Kidney epithelial cell (primary cell): ENCODE measurements at regions not wholly inside any gene's neighbourhood (a gene's known extent, or its start where the extent isn't known, plus 50 kb on each side); places are given as distances from the start of the nearest gene placed in this dataset.

Experiments used
- DNase-seq: peaks from one replicate; pipeline ENCODE4 v3.0.0-alpha.2; 2010; ENCODE audit warnings: low read depth
- H3K27me3 ChIP-seq: 2 replicates; pipeline ENCODE4 v1.6.0; 2011; ENCODE audit warnings: low read length; ENCODE audit not compliant: control insufficient read depth, insufficient read depth
- H3K36me3 ChIP-seq: 2 replicates; pipeline ENCODE4 v1.5.1; 2011; ENCODE audit warnings: low read length; ENCODE audit not compliant: control insufficient read depth, insufficient read depth
- H3K4me3 ChIP-seq: 2 replicates; pipeline ENCODE4 v1.5.1; 2011; ENCODE audit warnings: low read depth, mild to moderate bottlenecking, control low read depth, low read length
- TF ChIP-seq, protein P1 (sequence below): IDR thresholded peaks from 2 replicates; pipeline ENCODE4 v1.5.1; 2011; ENCODE audit warnings: mild to moderate bottlenecking, moderate library complexity, low read length, control low read depth, inconsistent platforms; ENCODE audit not compliant: insufficient read depth, poor library complexity, severe bottlenecking

DNA sequence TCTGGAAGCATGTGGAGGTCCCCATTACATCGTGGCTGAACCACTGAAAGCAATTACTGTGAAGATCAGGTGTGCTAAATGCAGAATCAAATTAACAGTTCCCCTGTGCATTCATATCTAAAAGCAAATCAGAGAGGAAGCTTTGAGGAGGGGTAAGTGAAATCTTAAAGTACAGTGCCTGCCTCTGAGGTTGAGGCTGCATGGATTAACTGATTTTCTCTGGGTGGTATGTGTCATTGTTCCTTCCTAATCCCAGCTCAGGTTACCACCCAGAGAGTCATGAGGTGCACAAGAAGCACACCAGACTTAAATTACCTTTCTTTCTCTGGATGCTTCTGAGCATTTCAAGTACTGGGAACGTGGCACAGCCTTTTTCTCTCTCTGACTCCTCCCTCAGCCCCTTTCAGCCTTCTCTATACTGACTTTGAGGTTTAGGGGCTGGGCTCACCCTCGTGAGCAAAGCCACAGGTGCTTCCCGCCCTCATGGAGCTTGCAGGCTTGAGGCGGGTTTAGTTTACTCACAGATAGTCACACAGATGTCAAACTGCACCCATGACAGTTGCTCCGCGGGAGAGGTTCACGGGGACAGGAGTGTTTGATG lies 237.6 kb upstream of the CRY1 start:
- Histone ChIP-seq H3K36me3 (no peaks in the 10 kb centered on the region), H3K27me3 (no peaks in the 10 kb centered on the region), H3K4me3 (no peak overlapping the region)
- DNase-seq = no peak
- TF ChIP-seq, protein P1, sequence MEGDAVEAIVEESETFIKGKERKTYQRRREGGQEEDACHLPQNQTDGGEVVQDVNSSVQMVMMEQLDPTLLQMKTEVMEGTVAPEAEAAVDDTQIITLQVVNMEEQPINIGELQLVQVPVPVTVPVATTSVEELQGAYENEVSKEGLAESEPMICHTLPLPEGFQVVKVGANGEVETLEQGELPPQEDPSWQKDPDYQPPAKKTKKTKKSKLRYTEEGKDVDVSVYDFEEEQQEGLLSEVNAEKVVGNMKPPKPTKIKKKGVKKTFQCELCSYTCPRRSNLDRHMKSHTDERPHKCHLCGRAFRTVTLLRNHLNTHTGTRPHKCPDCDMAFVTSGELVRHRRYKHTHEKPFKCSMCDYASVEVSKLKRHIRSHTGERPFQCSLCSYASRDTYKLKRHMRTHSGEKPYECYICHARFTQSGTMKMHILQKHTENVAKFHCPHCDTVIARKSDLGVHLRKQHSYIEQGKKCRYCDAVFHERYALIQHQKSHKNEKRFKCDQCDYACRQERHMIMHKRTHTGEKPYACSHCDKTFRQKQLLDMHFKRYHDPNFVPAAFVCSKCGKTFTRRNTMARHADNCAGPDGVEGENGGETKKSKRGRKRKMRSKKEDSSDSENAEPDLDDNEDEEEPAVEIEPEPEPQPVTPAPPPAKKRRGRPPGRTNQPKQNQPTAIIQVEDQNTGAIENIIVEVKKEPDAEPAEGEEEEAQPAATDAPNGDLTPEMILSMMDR = no peak

DNA sequence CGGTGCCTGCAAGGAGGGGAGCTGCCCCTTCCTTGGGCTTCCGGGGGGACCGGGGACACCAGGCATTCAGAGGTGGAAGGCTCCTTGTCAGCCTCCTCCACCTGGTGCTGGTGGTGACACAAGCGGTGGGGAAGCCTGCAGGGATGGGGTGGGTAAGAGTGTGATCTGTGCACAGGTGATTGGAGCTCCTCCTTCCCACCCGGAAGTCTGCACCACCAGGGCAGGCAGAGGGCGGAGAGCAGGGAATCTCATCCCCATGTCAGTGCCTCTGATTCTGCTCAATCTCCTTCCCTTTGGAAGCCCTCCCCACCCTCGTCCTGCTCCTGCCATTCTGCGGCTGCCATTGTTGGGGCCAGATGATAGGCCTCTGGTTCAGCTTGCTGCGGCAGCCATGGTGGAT lies 238.1 kb upstream of the CRY1 start:
- Histone ChIP-seq H3K4me3 (no peak overlapping the region), H3K36me3 (no peaks in the 10 kb centered on the region), H3K27me3 (no peaks in the 10 kb centered on the region)
- DNase-seq = no peak
- TF ChIP-seq, protein P1 = no peak

DNA sequence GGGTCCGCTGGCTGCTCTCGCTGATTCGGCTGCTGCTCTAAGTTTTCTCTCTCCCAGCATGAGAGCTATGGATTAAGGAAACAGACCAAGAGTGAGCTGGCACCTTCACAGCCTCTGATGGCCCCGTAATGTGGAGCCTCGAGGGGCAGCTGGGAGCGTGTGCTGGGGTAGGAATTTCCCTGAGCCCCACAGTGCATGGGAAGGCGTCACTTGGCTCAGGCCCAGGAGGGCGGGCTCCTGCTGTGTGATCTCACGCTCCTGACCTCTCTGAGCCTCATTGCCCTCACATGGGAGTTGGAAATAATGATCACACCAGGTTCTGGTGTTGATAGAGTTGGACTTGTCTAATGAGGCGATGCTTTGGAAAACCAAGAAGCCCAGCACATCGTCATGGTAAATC lies 238.6 kb upstream of the CRY1 start:
- H3K27me3 ChIP-seq = no peaks in the 10 kb centered on the region
- TF ChIP-seq, protein P1 = no peak
- H3K36me3 ChIP-seq = no peaks in the 10 kb centered on the region
- no peak for DNase-seq
- H3K4me3 ChIP-seq = no peak overlapping the region

- no peaks in the 10 kb centered on the region for H3K27me3 ChIP-seq
- no peak for DNase-seq
- no peak overlapping the region for H3K4me3 ChIP-seq
- H3K36me3 ChIP-seq = no peaks in the 10 kb centered on the region
- TF ChIP-seq, protein P1 = no peak
These were observed 239.4 kb upstream of the CRY1 start for GRCh38 chr12:107332743-107333142.

GRCh38 chr12:107335802-107336570 lies 242.6 kb upstream of the CRY1 start:
- no peak for DNase-seq
- Histone ChIP-seq H3K27me3 (no peaks in the 10 kb centered on the region), H3K36me3 (no peaks in the 10 kb centered on the region), H3K4me3 (no peak overlapping the region)
- TF ChIP-seq, protein P1 = no peak
